ENCODE measurements at regions not wholly inside any gene's neighbourhood (a gene's known extent, or its start where the extent isn't known, plus 50 kb on each side); places are given as distances from the start of the nearest gene placed in this dataset.

DNA sequence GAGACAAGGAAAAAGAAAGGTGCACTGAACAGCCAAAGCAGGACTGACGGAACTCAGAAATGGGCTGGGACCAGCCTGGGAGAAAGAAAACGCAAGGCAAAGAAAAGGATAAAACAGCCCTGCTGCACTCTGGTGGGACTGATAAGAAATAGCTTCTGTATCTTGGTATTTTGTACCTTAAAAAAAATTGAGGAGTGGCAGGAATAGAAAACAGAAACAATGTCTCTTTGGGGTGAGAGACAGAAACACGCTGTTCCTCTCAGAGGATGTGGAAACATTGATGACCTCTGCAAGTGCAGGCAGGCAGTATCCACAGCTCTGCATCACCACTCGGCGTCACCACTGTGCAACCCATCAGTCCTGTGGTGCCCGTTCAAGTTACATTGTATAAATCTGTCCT, 152.5 kb upstream of the SPRY1 start:
- peak overlapping the region in 1 of 2 donors; percentile 44 for H3K27ac ChIP-seq
- H3K36me3 ChIP-seq (ENCODE audit: low read depth, missing control alignments), result no peaks in the 10 kb centered on the region
- no peak overlapping the region for H3K4me3 ChIP-seq
- peak; percentile 91 for DNase-seq
- intact Hi-C loops (cut with DNase I; ENCODE audit: low total_unique reads), result no loop called here
- TF ChIP-seq, protein P1, sequence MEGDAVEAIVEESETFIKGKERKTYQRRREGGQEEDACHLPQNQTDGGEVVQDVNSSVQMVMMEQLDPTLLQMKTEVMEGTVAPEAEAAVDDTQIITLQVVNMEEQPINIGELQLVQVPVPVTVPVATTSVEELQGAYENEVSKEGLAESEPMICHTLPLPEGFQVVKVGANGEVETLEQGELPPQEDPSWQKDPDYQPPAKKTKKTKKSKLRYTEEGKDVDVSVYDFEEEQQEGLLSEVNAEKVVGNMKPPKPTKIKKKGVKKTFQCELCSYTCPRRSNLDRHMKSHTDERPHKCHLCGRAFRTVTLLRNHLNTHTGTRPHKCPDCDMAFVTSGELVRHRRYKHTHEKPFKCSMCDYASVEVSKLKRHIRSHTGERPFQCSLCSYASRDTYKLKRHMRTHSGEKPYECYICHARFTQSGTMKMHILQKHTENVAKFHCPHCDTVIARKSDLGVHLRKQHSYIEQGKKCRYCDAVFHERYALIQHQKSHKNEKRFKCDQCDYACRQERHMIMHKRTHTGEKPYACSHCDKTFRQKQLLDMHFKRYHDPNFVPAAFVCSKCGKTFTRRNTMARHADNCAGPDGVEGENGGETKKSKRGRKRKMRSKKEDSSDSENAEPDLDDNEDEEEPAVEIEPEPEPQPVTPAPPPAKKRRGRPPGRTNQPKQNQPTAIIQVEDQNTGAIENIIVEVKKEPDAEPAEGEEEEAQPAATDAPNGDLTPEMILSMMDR (IDR thresholded peaks at IDR 0.05), result peak in 1 of 3 experiments; percentile 14
- no peak for TF ChIP-seq POLR2A (IDR thresholded peaks at IDR 0.05)
- WGBS, 2 donors, result 37 to 38% methylated on average over 6 of the region's 6 CpGs
- no peaks in the 10 kb centered on the region for H3K27me3 ChIP-seq
- H3K9me3 ChIP-seq, result no peaks in the 10 kb centered on the region
- H3K4me1 ChIP-seq, result peaks cover 5% of the 10 kb centered on the region

DNA sequence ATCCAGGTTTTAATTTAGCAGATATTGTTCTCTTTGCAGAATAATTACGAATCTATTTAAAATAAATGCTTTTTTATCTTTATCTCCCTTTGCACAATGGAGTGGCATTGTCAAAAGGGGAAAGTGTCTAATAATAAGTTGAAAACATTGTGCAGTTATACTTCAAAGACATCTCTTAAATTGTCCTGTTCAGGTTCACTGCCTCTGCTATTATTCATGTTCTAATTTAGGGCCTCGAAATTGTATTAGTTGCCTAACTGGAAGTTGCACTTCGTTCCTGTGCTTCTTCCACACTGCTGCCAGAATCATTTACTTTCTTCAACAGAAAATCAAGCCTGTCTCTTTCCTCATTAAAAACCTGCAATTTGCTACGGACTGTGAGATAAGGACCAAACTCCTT, 150.5 kb upstream of the SPRY1 start:
- Histone ChIP-seq H3K9me3 (no peaks in the 10 kb centered on the region), H3K27me3 (no peaks in the 10 kb centered on the region)
- intact Hi-C loops (cut with DNase I; ENCODE audit: low total_unique reads), result no loop called here

DNA sequence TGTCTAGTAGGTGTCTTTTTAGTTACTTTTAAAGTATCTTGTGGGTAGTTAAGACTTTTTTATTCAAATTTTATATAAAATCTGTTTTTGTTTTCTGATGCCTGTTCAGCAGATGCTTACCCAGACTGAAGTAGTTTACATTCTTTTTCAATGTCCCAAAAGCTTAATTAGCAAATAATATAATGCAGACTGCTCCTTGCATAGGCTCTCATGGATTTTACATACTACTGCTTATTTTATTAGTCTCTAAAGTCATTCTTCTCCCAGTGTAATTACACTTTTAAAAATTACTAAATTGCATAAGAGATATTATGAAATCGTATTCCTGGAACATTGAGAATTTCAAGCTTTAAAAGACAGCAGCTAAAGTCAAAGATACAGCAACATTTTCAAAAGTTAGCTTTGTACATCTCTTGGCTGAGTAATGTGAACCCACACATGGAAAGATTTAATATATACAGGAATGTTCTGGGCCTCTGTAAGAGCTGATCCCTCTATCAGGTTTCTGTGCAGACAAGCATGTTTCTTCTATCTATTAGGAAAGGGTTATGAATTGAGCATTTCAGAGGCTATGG, 148.4 kb upstream of the SPRY1 start:
- DNase-seq, result no peak
- H3K36me3 ChIP-seq (ENCODE audit: low read depth, missing control alignments), result no peaks in the 10 kb centered on the region
- H3K27me3 ChIP-seq, result no peaks in the 10 kb centered on the region
- no peak for TF ChIP-seq POLR2A (IDR thresholded peaks at IDR 0.05)
- H3K4me3 ChIP-seq, result no peak overlapping the region
- no peak overlapping the region for H3K27ac ChIP-seq
- WGBS, 2 donors, result 51 to 52% methylated on average over 1 of the region's 1 CpG
- intact Hi-C loops (cut with DNase I; ENCODE audit: low total_unique reads), result no loop called here
- H3K9me3 ChIP-seq, result no peaks in the 10 kb centered on the region
- H3K4me1 ChIP-seq, result peaks cover 5% of the 10 kb centered on the region

More for the DNA sequence above, 150.5 kb upstream of the SPRY1 start:
- Histone ChIP-seq H3K4me1 (peaks cover 5% of the 10 kb centered on the region), H3K36me3 (ENCODE audit: low read depth, missing control alignments) (no peaks in the 10 kb centered on the region), H3K4me3 (no peak overlapping the region), H3K27ac (no peak overlapping the region)
- no peak for DNase-seq
- WGBS, 2 donors, result 65 to 71% methylated on average over 4 of the region's 4 CpGs
- no peak for TF ChIP-seq POLR2A (IDR thresholded peaks at IDR 0.05)
- TF ChIP-seq, protein P1 (IDR thresholded peaks at IDR 0.05), result no peak

DNA sequence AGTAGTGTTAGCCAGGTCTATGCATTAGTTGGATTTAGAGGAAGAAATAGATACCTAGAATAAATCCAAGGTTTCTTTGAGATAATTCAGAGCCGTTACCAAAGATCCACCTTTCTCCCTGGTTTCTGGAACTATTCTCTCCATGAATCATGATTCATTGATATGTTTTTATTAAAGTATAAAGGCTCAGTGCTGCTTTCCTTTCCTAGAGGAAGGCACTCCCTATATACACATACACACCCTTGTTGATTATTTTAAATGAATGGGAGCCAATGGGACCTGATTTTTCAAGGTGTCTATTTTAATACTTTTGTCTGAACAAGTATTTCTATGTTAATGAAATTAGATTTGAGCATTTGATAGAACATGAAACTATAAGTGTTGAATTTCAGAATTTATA, 146.8 kb upstream of the SPRY1 start:
- no peak for DNase-seq
- Histone ChIP-seq H3K9me3 (no peaks in the 10 kb centered on the region), H3K36me3 (ENCODE audit: low read depth, missing control alignments) (no peaks in the 10 kb centered on the region), H3K27ac (no peak overlapping the region), H3K27me3 (no peaks in the 10 kb centered on the region), H3K4me1 (no peaks in the 10 kb centered on the region), H3K4me3 (no peak overlapping the region)
- 74 to 85% methylated on average over 1 of the region's 1 CpG for WGBS, 2 donors
- intact Hi-C loops (cut with DNase I; ENCODE audit: low total_unique reads), result no loop called here
- TF ChIP-seq, protein P1 (IDR thresholded peaks at IDR 0.05), result no peak
- no peak for TF ChIP-seq POLR2A (IDR thresholded peaks at IDR 0.05)

DNA sequence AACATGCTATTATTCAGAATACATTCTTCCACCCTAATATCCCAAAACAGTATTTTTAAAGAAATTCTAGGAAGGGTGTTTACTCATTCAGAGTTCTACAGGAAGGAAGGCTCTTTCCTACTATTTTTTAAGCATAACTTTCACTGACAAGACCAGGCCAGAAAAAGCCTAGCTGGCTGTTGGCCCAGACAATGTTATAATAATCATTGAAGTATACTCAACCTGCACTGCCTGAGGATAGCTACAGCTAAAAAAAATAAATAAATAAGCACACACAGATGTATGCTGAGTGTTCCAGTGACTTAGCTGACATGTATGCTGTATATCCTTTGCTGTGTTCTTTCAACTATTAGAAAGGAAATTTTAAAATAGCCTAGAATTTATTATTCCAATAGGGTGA, 145.8 kb upstream of the SPRY1 start:
- Histone ChIP-seq H3K27ac (no peak overlapping the region), H3K36me3 (ENCODE audit: low read depth, missing control alignments) (no peaks in the 10 kb centered on the region), H3K9me3 (no peaks in the 10 kb centered on the region), H3K4me1 (no peaks in the 10 kb centered on the region), H3K4me3 (no peak overlapping the region), H3K27me3 (no peaks in the 10 kb centered on the region)
- intact Hi-C loops (cut with DNase I; ENCODE audit: low total_unique reads), result no loop called here
- peak; percentile 26 for DNase-seq
- TF ChIP-seq, protein P1 (IDR thresholded peaks at IDR 0.05), result no peak
- TF ChIP-seq POLR2A (IDR thresholded peaks at IDR 0.05), result no peak

All from testis (tissue), 2 donors.